ENCODE measurements at regions not wholly inside any gene's neighbourhood (a gene's known extent, or its start where the extent isn't known, plus 50 kb on each side); places are given as distances from the start of the nearest gene placed in this dataset.

DNA sequence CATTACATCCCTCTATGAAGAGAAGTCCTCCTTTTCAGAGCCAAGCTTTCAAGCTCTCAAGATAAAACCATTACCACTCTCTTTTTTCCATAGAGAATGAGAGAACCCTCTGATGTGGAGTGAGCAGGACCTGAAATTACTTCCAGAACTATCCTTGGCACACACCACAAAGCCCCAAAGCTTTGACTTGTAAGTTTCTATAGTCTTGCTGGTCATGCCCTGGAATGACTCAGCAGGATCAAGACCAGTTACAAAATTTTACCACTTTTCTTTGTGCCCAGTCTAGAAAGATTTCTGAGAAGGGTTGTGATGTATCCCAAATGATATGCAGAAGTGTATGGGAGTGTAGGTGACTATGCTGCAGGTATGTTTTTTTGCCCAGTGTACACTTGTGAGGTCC lies 760.6 kb downstream of the TLE1 start (continued):
- TF ChIP-seq ZNF749 (CRISPR knock-in tag; IDR thresholded peaks at IDR 0.05; ENCODE audit: borderline replicate concordance) = no peak
- TF ChIP-seq, protein P1, sequence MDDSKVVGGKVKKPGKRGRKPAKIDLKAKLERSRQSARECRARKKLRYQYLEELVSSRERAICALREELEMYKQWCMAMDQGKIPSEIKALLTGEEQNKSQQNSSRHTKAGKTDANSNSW (CRISPR knock-in tag; IDR thresholded peaks at IDR 0.05; ENCODE audit: borderline replicate concordance) = no peak
- TF ChIP-seq ZNF251 (CRISPR knock-in tag; IDR thresholded peaks at IDR 0.05) = no peak
- TF ChIP-seq ELF4 (CRISPR knock-in tag; IDR thresholded peaks at IDR 0.05; ENCODE audit: borderline replicate concordance) = no peak
- no peak for TF ChIP-seq SIX4 (CRISPR knock-in tag; IDR thresholded peaks at IDR 0.05)
- TF ChIP-seq RFX1 (IDR thresholded peaks at IDR 0.05) = no peak

DNA sequence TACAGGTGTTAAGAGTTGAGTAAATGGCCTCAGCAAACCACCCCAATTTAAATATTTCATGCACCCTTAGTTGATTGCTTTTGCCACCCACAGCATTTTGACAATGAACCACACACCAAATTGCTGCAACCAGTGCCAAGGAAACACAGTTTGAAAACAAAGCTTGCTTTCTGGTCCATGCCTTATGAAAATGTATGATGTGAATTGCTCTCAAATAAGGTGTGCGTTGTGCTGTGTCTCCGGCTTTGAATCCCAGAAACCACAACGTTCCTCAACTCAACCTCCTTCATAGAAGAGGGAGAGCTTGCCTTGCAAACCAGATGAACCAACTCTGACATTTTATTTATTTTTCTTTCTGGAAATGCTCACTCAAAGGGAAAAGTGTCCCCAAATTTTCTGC lies 762.7 kb downstream of the TLE1 start:
- in situ Hi-C loops (cut with HindIII; ENCODE audit: extremely low pct_ligation_motif_present, low pct_unique_long_range_greater_than_20kb) (no loop called here), intact Hi-C loops (cut with micrococcal nuclease; ENCODE audit: unreplicated experiment) (no loop called here)
- Histone ChIP-seq H4K20me1 (ENCODE audit: insufficient read depth, low read length) (no peaks in the 10 kb centered on the region), H2AFZ (ENCODE audit: low read length) (no peak overlapping the region), H3K27ac (ENCODE audit: extremely low read length, insufficient read depth, low read length) (no peak overlapping the region), H3K4me1 (ENCODE audit: insufficient read depth, low read length) (no peaks in the 10 kb centered on the region), H3K9ac (ENCODE audit: insufficient read depth, low read depth, low read length) (no peak overlapping the region), H3K9me3 (ENCODE audit: low read length) (no peaks in the 10 kb centered on the region; the same call in 1 of the 2 replicates), H3K79me2 (ENCODE audit: insufficient read depth, low read length) (no peaks in the 10 kb centered on the region), H3K27me3 (ENCODE audit: control insufficient read depth in 1 of 2, insufficient read depth in 2 of 2, low read length in 2 of 2) (no peaks in the 10 kb centered on the region), H3K4me3 (replicated peaks in 1 of 3; ENCODE audit: insufficient read depth in 1 of 3, low read depth in 2 of 3, low read length in 3 of 3) (no peak overlapping the region), H3K36me3 (replicated peaks in 1 of 2; ENCODE audit: control insufficient read depth in 1 of 2, insufficient read depth in 2 of 2, low read length in 2 of 2) (no peaks in the 10 kb centered on the region), H3K4me2 (ENCODE audit: low read depth, low read length) (no peak overlapping the region)
- FAIRE-seq = no peak
- ATAC-seq = no peak
- no TSS peak for BruUV-seq (replicated peaks)
- no peak for DNase-seq (ENCODE audit: low spot score)
- POLR2A ChIA-PET = no interaction called here
- 3% methylated on average over 3 of the region's 3 CpGs for WGBS (ENCODE audit: low lambda C conversion rate)
- CTCF ChIA-PET (ENCODE audit: low intra/inter-chr PET ratio, low total read pairs) = no interaction called here
- TF ChIP-seq ZNF879 (CRISPR knock-in tag; IDR thresholded peaks at IDR 0.05) (no peak), ZNF33A (CRISPR knock-in tag; IDR thresholded peaks at IDR 0.05; ENCODE audit: borderline replicate concordance) (no peak), GTF3A (CRISPR knock-in tag; conservative IDR thresholded peaks at IDR 0.05) (no peak), SMAD9 (CRISPR knock-in tag; IDR thresholded peaks at IDR 0.05) (no peak), KMT2B (CRISPR knock-in tag; IDR thresholded peaks at IDR 0.05) (no peak), SRSF4 (IDR thresholded peaks at IDR 0.05; ENCODE audit: low read depth, low read length, poor library complexity, severe bottlenecking) (no peak), MLLT10 (CRISPR knock-in tag; IDR thresholded peaks at IDR 0.05) (no peak), ZNF136 (CRISPR knock-in tag; IDR thresholded peaks at IDR 0.05; ENCODE audit: low read depth) (no peak), HNF4G (IDR thresholded peaks at IDR 0.05; ENCODE audit: borderline replicate concordance, low read depth, low read length) (no peak), HNF4G (CRISPR knock-in tag; IDR thresholded peaks at IDR 0.05; ENCODE audit: borderline replicate concordance, low read depth) (no peak)
- TF ChIP-seq, protein P2, sequence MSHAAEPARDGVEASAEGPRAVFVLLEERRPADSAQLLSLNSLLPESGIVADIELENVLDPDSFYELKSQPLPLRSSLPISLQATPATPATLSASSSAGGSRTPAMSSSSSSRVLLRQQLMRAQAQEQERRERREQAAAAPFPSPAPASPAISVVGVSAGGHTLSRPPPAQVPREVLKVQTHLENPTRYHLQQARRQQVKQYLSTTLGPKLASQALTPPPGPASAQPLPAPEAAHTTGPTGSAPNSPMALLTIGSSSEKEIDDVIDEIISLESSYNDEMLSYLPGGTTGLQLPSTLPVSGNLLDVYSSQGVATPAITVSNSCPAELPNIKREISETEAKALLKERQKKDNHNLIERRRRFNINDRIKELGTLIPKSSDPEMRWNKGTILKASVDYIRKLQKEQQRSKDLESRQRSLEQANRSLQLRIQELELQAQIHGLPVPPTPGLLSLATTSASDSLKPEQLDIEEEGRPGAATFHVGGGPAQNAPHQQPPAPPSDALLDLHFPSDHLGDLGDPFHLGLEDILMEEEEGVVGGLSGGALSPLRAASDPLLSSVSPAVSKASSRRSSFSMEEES (CRISPR knock-in tag; IDR thresholded peaks at IDR 0.05) = no peak
- TF ChIP-seq, protein P3, sequence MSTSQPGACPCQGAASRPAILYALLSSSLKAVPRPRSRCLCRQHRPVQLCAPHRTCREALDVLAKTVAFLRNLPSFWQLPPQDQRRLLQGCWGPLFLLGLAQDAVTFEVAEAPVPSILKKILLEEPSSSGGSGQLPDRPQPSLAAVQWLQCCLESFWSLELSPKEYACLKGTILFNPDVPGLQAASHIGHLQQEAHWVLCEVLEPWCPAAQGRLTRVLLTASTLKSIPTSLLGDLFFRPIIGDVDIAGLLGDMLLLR (CRISPR knock-in tag; IDR thresholded peaks at IDR 0.05) = no peak
- TF ChIP-seq, protein P4, sequence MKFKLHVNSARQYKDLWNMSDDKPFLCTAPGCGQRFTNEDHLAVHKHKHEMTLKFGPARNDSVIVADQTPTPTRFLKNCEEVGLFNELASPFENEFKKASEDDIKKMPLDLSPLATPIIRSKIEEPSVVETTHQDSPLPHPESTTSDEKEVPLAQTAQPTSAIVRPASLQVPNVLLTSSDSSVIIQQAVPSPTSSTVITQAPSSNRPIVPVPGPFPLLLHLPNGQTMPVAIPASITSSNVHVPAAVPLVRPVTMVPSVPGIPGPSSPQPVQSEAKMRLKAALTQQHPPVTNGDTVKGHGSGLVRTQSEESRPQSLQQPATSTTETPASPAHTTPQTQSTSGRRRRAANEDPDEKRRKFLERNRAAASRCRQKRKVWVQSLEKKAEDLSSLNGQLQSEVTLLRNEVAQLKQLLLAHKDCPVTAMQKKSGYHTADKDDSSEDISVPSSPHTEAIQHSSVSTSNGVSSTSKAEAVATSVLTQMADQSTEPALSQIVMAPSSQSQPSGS (CRISPR knock-in tag; IDR thresholded peaks at IDR 0.05) = no peak
- TF ChIP-seq, protein P5, sequence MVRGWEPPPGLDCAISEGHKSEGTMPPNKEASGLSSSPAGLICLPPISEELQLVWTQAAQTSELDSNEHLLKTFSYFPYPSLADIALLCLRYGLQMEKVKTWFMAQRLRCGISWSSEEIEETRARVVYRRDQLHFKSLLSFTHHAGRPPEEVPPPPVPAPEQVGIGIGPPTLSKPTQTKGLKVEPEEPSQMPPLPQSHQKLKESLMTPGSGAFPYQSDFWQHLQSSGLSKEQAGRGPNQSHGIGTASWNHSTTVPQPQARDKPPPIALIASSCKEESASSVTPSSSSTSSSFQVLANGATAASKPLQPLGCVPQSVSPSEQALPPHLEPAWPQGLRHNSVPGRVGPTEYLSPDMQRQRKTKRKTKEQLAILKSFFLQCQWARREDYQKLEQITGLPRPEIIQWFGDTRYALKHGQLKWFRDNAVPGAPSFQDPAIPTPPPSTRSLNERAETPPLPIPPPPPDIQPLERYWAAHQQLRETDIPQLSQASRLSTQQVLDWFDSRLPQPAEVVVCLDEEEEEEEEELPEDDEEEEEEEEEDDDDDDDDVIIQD (CRISPR knock-in tag; IDR thresholded peaks at IDR 0.05; ENCODE audit: low read depth) = no peak
